HCEC 1CT (cell line): ENCODE measurements at regions not wholly inside any gene's neighbourhood (a gene's known extent, or its start where the extent isn't known, plus 50 kb on each side); places are given as distances from the start of the nearest gene placed in this dataset.

ENCODE experiments used
- DNase-seq: peaks from one replicate; pipeline ENCODE4 v3.0.0-alpha.2; 2017

DNA sequence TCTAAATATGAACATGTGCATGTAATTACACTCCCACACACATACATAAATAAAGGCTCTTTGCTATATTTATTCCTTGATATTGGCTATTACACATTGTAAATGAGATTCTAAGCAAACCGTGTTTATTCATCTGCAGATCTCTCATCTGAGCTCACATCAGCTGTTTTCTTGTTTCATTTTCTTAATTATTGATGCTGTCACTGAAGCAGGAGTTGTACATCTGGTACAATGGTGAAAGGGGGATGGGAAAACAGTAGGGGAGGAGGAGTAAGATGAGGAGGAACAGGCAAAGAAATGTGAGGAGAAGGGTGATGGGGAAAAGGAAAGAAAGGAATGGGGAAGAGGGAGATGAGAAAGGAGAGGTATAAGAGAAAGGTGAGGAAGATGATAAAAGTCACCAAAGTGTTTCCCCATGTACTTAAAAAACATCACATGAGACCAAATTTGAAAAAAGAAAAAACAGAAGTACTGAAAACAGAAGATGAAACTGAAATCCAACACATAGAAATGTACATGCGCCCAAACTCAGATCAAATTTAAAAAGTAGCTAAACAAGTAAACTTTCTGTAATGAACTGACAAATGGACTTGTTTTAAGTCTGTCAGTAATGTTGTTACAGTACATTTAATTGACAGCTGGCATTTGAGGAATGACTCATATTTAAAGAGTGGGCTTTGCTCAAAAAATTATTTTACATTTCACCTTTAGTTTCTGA is 472.2 kb downstream of the ARL4A start:
- DNase-seq, result no peak

DNA sequence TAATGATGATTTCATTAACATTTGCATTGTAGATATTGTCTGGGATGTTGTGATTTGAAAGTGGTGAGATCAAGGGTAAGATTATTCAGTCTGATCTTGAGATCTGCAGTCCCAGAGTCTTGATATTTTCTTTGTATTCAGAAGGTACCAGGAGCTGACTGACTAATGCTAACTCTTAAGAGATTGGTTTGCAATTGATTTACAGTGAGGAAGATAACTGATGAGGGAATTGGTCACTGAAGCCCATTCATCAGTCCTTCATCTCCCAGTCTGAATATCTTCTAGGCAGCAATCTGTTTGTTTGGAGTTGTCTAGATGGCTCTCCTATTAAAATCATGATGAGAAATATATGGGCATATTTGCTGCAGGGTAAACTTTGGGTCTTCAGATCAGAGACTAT is 473.7 kb downstream of the ARL4A start:
- no peak for DNase-seq

DNA sequence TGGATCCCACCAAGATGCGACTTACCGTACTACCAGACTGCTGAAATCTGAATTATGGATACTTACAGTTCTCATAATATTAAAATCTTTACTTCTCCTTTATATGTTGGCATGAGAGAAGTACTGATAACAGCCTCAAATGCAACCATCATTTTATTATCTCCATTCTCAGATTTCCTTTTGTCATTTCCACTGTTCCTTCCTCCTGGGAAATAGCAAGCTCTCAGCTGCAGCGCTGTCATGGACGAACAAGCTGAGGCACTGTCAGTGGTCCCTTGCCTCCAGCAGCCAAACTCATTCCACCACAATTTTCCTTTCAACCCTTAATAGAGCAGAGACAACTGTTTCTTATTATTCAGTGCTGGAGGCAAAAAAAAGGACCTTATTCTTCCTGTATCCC is 478.4 kb downstream of the ARL4A start:
- DNase-seq, result no peak

DNA sequence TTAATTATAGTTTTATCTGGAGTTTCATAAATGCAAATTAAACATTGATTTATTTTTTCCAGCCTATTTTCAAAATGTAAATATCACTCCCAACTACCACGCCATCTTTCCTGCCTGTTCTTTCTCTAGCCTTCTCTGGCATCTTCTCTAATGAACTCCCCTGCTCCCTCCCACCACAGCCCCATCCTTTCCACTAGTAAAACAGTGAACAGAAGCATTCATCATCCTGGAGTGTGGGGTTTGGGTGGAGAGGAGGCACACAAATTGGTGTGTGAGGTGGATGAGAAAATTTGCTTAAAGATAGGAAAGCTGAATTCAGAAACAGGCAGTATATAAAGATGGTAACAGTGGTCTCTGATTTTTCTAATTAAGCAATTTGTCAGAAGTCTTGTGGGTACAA is 479.4 kb downstream of the ARL4A start:
- DNase-seq, result no peak

DNA sequence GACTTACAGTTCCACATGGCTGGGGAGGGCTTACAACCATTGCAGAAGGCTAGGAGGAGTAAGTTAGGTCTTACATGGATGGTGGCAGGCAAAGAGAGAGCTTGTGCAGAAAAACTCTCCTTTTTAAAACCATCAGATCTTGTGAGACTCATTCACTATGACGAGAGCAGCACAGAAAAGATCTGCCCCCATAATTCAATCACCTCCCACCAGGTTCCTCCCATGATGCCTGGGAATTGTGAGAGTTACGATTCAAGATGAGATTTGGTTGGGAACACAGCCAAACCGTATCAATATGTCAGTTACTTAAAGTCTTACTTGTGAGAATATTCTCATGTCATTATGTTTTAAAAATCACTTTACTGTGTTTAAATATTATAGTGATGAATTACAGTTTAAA is 481.9 kb downstream of the ARL4A start:
- no peak for DNase-seq

DNA sequence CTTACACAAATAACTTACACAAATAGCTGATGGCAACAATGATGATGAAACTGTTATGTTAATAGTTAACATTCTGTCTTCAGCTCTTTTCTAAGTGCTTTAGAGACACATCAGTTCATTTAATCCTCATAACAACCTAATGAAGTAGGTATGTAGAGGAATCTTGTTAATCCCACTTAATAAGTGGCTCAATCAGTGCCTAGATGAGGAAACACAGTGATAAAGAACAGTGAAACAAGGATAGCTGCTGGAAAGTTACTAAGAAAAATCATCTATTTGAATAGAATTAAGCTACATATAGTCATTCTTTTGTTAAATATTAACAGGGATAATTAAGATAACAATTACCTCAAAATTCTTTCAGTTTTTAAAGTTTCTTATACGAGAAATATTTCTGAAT is 487.6 kb downstream of the ARL4A start:
- DNase-seq, result no peak

DNA sequence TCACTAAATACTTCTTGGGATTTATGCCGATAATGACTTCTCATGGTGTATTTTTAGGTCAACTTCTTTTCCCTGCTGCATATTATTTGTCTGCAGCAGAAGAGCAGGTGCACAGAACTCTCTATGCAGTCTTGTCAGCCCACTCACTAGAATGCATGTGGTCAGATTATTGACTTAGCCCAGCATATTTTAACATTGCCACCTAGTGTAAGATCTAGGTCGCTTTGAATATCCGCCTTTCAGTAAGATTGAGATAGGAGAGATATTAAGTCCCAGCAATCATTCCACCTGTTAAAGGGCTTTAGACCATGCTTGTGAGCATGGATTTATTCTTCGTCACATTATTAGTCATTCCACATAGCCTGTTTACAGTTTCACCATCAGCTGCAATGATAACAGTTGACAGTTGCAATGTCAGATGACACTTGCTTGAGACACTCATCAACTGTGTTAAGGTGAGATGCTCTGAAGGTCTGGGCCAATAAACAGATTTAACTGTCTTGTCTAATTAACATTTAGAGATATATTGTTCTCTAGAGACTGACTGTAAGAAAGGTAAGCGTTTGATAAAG is 491.7 kb downstream of the ARL4A start:
- no peak for DNase-seq

DNA sequence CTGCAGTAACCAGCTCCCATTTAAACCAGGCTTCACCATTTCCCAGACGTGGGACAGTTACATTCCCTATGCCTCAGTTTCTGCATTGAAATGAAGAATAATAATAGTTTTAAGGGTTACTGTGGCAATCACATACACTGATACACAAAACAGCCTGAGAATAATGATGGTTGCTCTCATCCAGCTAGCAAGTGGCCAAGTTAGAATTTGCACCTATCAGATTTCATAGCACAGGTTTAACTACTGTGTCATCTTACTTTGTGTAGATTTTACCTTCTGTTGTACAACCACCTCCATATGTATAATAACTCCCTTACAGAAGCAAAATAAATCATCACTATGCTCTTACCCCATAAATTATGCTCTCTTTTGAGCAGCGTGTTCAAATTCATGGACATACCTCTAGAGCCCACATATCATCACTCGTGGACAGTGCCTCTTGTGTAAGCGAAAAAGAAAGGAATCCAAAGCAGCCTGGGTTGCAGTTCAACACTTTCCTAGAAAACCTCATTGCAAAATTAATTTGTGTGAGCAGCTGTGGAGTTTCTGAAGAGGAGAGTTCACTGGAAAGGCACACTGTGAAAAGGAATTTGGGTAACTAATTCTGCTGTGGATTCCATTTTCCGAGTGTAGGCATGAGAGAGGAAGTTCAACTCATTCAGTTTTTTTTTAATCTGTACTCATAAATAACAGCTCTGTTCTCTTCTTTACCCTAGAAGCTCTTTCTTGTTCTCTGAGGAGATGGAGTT is 492.5 kb downstream of the ARL4A start:
- DNase-seq, result no peak

DNA sequence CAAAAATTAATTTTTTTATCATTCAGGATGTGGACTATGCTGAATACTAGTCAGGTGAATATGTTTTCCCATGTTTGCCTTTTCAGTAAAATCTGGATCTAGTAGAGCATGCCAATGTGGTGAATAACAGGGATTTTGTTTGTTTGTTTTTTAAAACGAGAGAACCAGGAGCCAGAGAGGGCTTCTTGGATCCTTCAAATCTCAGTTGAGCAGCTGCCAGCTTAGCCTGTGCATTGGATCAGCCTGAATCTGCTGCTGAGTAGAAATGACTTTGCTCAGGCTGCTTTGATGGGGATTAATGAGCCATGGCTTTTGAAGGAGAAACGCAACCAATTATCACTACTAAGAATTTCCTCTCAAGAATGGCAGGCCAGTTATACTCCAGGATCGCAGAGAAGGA is 493.8 kb downstream of the ARL4A start:
- DNase-seq, result peak; percentile 46

DNA sequence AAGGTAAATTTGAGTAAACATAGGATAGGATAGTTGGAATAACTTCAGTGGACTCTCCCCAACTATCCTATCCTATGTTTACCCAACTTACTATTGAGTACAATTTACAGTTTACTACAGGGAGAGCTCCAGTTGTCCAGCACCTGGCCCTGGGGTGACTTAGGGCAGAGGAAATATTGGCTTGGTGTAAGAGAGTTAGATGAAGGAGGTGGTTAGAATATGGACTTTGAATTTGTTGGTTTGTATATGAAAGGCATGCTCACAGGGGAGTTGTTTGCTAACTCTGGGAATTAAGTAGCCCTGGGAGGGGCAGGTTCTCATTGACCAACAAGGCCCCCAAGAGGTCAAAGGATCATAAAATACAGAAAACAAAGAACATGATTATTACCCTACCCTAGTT is 497.7 kb downstream of the ARL4A start:
- DNase-seq, result no peak

DNA sequence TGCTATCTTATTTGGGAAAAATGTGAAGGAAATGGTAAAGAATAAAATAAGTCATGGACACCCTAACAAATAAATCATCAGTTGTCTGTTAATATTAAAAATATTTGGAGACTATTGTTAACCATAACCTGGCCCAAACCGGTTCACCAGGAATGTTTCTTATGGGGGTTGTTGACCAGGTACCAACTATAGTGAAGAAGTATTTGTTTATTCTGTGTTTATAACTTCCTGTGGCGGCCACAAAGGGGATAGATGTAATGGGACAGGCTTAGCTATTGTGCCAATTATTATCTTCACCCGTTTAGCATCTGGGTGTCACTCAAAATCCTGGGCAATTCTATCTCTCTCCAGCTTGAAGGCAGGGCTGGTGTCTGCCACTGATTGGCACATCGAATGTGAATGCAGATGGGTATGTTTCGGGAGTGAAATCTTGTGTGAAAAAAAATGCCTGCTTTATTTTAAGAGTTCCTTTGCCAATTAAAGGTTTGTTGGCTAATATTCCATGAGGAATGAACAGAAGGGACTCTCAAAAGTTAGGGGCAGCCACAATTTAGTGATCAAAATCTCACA is 500.9 kb downstream of the ARL4A start:
- DNase-seq, result no peak

DNA sequence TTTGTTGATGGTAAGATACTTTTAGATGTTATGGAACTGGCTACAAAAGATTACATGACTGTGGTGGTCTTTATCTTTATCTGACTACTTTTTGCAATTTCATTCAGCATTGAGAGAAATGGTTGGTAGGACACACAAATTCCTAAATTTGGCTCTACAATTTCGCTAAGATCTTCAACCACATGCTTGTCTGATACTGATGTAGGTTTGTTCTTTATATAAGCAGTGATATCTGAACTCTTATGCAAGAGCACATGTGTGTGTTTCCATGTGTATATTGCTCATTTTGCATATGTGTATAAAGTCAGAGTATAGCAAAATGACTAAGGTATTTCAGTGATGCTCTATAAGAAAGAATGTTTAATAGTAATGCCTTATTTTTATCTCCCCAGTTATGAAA is 501.5 kb downstream of the ARL4A start:
- DNase-seq, result no peak

DNA sequence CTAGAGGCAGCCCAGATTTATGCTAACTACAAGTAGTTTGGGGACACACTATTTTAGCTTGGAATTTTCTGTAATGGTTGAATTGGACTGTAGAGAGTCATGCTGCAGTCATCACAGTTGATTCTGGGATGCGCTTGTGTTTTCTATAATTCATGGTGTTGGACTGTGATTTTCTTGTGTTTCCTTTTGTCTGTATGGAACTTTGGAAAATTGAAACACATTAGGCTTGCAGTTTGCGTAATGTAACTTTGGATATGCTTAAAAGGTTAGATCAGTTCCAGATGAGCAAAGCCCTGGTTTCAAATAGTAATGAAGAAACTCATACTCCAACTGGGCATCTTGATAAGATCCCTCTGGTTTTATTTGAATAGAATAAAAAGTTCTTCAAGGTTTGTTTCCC is 502.2 kb downstream of the ARL4A start:
- no peak for DNase-seq

DNA sequence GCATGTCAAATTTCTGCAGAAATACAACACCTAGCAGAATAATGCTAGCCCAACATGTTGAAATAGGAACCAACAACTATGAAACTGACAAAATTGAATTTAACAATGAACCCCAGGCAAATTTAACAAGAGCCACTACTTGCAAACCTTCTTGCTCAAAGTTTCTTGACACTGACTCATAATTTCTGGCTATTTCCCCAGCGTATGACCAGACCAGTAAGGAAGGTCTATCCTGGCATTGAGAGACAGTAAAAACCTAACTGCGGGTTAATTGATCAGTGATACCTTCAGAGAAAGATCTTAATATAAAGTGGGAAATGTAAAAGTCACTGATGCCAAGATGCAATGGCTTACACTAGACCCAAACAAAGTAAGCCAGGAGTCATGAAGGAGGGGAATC is 510.1 kb downstream of the ARL4A start:
- peak; percentile 62 for DNase-seq

DNA sequence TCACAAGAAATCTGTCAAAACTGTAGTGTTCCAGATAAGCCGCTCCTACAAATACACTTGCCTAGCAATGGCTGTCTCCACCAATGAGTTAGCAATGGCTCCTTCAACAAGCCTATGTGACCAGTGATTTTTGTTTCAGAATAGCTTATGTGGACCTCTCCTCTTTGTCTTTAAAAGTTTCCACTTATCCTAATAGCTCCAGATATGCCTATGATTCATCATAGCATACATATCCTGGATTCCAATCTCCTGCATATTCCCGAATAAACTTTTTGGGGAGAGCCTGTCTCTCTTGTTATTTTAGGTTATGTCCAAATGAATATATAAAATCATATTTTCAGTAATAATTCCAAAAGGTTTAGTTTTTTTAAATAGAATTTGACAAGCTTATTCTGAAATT is 510.6 kb downstream of the ARL4A start:
- peak; percentile 44 for DNase-seq

DNA sequence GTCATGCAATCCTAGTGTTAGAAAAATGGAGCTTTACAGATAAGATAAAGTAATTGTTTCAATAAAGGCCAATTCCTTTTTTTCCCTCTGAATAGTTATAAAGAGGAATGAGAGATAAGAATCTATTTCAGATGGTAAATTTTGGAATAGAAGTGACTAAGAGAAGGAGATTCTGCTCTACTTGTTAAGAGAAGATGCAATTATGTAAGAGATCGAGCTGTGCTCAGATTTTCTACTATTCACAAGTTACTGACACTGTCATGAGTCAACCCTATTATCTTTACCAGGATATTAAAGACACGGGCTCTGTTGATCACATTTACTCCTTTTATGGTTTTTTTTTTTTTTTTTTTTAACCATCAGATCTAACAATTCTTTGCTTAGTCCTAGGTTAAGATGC is 511.3 kb downstream of the ARL4A start:
- DNase-seq, result peak; percentile 70

DNA sequence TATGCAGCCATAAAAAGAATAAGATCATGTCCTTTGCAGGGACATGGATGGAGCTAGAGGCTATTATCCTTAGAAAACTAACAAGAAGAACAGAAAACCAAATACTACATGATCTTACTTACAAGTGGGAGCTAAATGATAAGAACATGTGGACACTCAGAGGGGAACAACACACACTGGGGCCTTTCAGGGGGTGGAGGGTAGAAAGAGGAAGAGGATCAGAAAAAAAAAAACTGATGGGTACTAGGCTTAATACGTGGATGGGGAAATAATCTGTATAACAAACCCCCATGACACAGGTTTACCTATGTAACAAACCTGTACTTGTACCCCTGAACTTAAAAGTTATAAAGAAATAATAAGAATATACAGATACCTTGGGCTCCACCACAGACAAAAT is 514.2 kb downstream of the ARL4A start:
- no peak for DNase-seq

DNA sequence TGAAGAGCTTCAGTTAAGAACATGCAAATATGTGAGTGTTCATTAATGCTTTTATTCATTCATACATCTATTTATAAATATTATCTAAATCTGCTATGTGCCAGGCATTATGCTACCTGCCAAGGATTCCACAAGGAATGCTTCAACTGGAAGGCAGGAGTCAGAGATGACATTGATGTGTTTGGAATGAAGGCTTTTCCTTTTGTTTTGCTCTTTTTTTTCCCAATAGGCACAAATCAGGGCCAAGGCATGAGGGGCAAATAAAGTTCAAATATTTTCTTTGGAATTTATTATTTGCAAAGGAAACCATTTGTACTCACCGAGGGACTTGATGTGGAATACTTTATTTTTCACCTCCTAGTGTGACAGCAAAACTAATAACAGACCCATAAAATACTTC is 530.3 kb downstream of the ARL4A start:
- DNase-seq, result no peak

DNA sequence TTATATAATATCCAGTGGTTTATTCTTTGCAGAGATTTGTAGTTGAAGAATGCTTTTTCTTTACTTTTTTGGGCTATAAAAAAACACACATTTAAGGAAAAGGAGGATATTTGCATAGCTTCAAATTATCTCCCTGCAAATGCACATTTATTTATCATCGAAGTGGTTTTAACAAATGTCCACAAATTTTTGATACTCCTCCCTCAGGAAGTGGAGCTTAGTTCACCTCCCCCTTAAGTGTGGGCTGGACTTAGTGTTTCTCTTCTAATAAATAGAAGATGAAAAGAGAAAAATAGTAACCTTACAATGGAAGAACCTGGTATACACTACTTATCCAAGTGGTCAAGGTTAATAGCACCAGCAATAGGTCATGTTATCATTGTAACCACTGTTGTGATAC is 537.6 kb downstream of the ARL4A start:
- no peak for DNase-seq

DNA sequence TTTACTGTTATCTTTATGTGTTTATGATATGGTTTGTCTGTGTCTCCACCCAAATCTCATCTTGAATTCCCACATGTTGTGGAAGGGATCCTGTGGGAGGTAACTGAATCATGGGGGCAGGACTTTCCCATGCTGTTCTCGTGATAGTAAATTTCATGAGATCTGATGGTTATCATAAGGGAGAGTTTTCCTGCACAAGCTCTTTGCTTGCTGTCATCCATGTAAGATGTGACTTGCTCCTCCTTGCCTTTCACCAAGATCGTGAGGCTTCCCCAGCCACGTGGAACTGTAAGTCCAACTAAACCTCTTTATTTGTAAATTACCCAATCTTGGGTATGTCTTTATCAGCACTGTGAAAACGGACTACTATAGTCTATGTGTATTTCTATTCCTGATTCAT is 539.0 kb downstream of the ARL4A start:
- DNase-seq, result no peak

DNA sequence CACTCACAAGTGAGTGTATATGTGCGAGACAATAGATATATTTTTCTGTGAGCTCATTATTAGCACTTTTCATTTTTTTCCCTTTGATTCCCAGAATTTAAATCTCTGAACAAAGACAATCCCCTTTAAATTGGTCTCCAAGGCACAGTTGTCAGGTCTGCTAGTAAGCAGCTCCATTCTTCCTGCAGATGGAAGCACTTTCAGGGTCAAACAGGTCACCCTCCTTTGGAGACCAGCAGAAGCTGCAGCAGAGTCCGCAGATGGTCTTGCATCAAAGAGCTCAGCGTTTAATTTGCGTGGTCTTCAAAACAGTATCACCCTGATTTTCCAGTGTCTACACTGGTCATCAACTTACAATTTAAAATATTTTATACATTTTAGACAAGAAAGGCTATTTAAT is 543.8 kb downstream of the ARL4A start:
- DNase-seq, result no peak

DNA sequence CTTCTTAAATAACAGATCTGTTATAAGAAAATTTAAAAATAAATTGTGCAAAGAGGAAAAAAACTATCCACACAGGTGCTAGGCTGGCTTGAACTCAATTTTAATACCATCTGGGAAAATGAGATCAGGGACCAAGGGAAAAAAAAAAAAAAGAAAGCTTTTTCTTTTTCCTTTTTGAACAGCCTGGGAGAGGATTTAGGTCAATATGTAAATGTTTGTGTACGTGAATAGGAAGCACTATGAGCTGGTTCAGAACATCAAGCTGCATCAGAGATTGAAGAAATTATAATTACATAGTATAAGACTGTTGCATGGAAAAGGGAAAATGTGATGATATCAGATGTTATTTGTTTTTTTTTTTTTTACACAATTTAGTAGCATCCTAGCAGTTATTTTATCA is 548.0 kb downstream of the ARL4A start:
- no peak for DNase-seq

DNA sequence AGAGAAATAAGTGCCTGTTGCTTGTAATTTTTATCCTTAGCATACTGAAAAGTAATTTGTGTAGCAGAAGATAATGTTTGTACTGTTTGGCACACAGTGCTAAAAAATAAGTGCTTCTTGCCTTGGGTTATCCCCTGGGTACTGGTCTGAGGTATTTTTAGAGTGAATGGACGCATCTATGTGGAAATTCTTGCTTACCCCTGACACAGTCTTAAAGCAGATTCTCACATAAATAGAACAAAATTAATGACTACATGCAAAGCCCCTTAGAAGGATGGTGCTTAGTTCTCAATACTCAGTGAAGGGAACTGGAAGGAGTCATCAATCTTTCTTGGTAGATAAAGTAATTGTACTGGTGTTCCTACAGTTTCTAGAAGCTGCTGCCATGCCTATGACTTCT is 548.6 kb downstream of the ARL4A start:
- no peak for DNase-seq

DNA sequence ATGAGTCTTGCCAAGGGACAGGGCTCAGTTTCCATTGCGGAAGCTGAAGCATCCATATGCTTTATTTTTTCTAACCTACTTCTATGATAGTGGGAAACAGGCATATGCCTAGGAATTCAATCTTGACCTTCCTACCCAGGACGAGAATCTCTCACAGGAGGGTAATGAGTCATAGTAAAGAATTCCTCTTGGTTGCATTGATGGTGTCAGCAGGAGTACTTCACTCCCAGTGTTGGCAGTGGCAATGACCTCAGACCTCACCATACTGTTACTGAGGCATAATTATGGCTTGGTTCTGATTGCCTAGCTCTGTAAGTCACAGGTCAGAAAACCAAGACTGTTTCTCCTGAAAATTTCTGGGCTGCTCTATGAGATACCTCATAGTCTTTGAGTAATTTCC is 552.9 kb downstream of the ARL4A start:
- DNase-seq, result peak; percentile 84
